ENCODE measurements at regions not wholly inside any gene's neighbourhood (a gene's known extent, or its start where the extent isn't known, plus 50 kb on each side); places are given as distances from the start of the nearest gene placed in this dataset.

DNA sequence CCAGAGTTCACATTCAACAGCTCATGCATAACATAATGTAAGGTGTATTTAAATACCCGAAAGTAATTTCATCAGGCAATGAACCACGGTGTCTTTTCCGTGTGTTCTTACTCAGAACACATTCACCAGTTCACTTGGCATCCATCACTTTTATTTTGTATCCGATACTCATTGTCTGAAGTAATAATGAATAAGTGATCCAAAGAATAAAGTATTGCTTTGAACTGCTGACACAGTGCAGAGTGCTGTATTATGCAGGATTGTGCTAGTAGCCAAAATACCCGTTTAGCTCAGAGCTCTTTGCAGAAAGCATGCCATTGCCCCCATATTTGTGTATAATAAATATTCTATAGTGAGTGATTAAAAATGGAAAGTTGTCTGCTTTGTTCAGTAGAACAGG lies 460.9 kb upstream of the KCNMB2 start:
- no peak overlapping the region for H3K4me3 ChIP-seq
- H3K9me3 ChIP-seq (replicated peaks in 1 of 3) = no peaks in the 10 kb centered on the region
- no peak for DNase-seq
- intact Hi-C loops (cut with DNase I) = no loop called here
- no peaks in the 10 kb centered on the region for H3K36me3 ChIP-seq (replicated peaks in 1 of 2)
- no peak for TF ChIP-seq POLR2A (IDR thresholded peaks at IDR 0.05)
- TF ChIP-seq, protein P1, sequence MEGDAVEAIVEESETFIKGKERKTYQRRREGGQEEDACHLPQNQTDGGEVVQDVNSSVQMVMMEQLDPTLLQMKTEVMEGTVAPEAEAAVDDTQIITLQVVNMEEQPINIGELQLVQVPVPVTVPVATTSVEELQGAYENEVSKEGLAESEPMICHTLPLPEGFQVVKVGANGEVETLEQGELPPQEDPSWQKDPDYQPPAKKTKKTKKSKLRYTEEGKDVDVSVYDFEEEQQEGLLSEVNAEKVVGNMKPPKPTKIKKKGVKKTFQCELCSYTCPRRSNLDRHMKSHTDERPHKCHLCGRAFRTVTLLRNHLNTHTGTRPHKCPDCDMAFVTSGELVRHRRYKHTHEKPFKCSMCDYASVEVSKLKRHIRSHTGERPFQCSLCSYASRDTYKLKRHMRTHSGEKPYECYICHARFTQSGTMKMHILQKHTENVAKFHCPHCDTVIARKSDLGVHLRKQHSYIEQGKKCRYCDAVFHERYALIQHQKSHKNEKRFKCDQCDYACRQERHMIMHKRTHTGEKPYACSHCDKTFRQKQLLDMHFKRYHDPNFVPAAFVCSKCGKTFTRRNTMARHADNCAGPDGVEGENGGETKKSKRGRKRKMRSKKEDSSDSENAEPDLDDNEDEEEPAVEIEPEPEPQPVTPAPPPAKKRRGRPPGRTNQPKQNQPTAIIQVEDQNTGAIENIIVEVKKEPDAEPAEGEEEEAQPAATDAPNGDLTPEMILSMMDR (IDR thresholded peaks at IDR 0.05) = no peak
- no peak overlapping the region for H3K27ac ChIP-seq
- peaks cover 18 to 27% of the 10 kb centered on the region in 2 donors for H3K4me1 ChIP-seq (replicated peaks in 1 of 2)
- WGBS, 4 donors = 91 to 96% (median 94%) methylated on average over 5 of the region's 5 CpGs
- H3K27me3 ChIP-seq = no peaks in the 10 kb centered on the region

- TF ChIP-seq POLR2A (IDR thresholded peaks at IDR 0.05) = no peak
- TF ChIP-seq, protein P1 (IDR thresholded peaks at IDR 0.05) = no peak
- peaks cover 28 to 40% of the 10 kb centered on the region in 2 donors for H3K4me1 ChIP-seq (replicated peaks in 1 of 2)
- no peaks in the 10 kb centered on the region for H3K36me3 ChIP-seq (replicated peaks in 1 of 2)
- peak overlapping the region in 3 of 5 donors; percentile 50 to 80 (median 69) for H3K27ac ChIP-seq
- no peaks in the 10 kb centered on the region for H3K27me3 ChIP-seq
- no peaks in the 10 kb centered on the region for H3K9me3 ChIP-seq (replicated peaks in 1 of 3)
- no peak overlapping the region for H3K4me3 ChIP-seq
- DNase-seq = peak; percentile 38 to 88 (median 72)
- WGBS, 4 donors = 7 to 20% (median 18%) methylated on average over 1 of the region's 1 CpG
- intact Hi-C loops (cut with DNase I) = no loop called here
Measured at GRCh38 chr3:178078953-178079352, 457.3 kb upstream of the KCNMB2 start.

DNA sequence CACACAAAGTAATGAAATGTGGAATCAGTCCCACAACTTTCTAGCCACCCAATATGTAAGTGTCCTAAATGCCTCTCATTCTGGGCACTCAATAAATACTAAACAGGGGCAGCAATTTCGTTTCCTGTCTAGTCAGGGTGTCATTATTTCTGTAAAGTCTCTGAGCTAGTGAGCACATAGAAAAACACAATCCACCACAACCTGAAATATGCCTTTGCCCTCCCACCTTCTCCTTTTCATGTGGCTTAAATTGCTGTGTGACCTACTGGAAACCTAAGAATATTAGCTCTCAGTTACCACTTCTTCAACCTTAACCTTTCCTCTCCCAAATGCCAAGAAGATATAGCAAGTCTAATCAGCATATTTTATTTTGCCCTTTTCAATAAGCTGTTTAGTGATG lies 456.3 kb upstream of the KCNMB2 start:
- peak in 1 of 7 donors; percentile 20 for DNase-seq
- intact Hi-C loops (cut with DNase I) = no loop called here
- TF ChIP-seq, protein P1 (IDR thresholded peaks at IDR 0.05) = no peak
- no peak for TF ChIP-seq POLR2A (IDR thresholded peaks at IDR 0.05)
- Histone ChIP-seq H3K27ac (peak overlapping the region in 3 of 5 donors; percentile 27 to 69 (median 53)), H3K36me3 (replicated peaks in 1 of 2) (no peaks in the 10 kb centered on the region), H3K4me1 (replicated peaks in 1 of 2) (peaks cover 38 to 50% of the 10 kb centered on the region in 2 donors), H3K9me3 (replicated peaks in 1 of 3) (no peaks in the 10 kb centered on the region), H3K4me3 (no peak overlapping the region), H3K27me3 (no peaks in the 10 kb centered on the region)
- 22 to 30% (median 29%) methylated on average over 1 of the region's 1 CpG for whole genome bisulfite sequencing, 4 donors

- Histone ChIP-seq H3K27ac (peak overlapping the region in 1 of 5 donors; percentile 67), H3K4me3 (no peak overlapping the region), H3K27me3 (no peaks in the 10 kb centered on the region), H3K4me1 (replicated peaks in 1 of 2) (peaks cover 50 to 64% of the 10 kb centered on the region in 2 donors), H3K36me3 (replicated peaks in 1 of 2) (no peaks in the 10 kb centered on the region), H3K9me3 (replicated peaks in 1 of 3) (no peaks in the 10 kb centered on the region)
- 90 to 98% (median 92%) methylated on average over 4 of the region's 4 CpGs for WGBS, 4 donors
- intact Hi-C loops (cut with DNase I) = no loop called here
- no peak for DNase-seq
- TF ChIP-seq, protein P1 (IDR thresholded peaks at IDR 0.05) = no peak
- TF ChIP-seq POLR2A (IDR thresholded peaks at IDR 0.05) = no peak
Measured at GRCh38 chr3:178082326-178082906, 453.8 kb upstream of the KCNMB2 start.

Measured in adrenal gland (tissue), 9 donors.